Ishikawa (cell line): ENCODE measurements at regions not wholly inside any gene's neighbourhood (a gene's known extent, or its start where the extent isn't known, plus 50 kb on each side); places are given as distances from the start of the nearest gene placed in this dataset.

ENCODE experiments used
- CEBPB ChIP-seq: IDR thresholded peaks from 2 replicates; pipeline ENCODE4 v1.6.1; 2012
- CREB1 ChIP-seq: IDR thresholded peaks from 2 replicates; pipeline ENCODE4 v1.6.1; 2012; ENCODE audit warnings: low read depth
- EGR1 ChIP-seq: IDR thresholded peaks from 2 replicates; pipeline ENCODE4 v1.6.1; 2012
- EP300 ChIP-seq: IDR thresholded peaks from 2 replicates; pipeline ENCODE4 v1.6.1; 2012; ENCODE audit warnings: borderline replicate concordance
- FOXM1 ChIP-seq: IDR thresholded peaks from 2 replicates; pipeline ENCODE4 v1.6.1; 2012; ENCODE audit warnings: low read depth, borderline replicate concordance
- NFIC ChIP-seq: IDR thresholded peaks from 2 replicates; pipeline ENCODE4 v1.6.1; 2012
- RAD21 ChIP-seq: IDR thresholded peaks from 2 replicates; pipeline ENCODE4 v1.6.1; 2012; ENCODE audit warnings: low read depth
- TAF1 ChIP-seq: IDR thresholded peaks from 2 replicates; pipeline ENCODE4 v1.6.1; 2012; ENCODE audit warnings: low read depth, mild to moderate bottlenecking
- TCF12 ChIP-seq: IDR thresholded peaks from 2 replicates; pipeline ENCODE4 v1.6.1; 2012; ENCODE audit warnings: low read depth
- TEAD4 ChIP-seq: IDR thresholded peaks from 2 replicates; pipeline ENCODE4 v1.6.1; 2012
- USF1 ChIP-seq: IDR thresholded peaks from 2 replicates; pipeline ENCODE4 v1.6.1; 2012
- YY1 ChIP-seq: IDR thresholded peaks from 2 replicates; pipeline ENCODE4 v1.6.1; 2012; ENCODE audit warnings: low read depth
- ZBTB7A ChIP-seq: IDR thresholded peaks from 2 replicates; pipeline ENCODE4 v1.6.1; 2012; ENCODE audit warnings: low read depth
- TF ChIP-seq, protein P1 (sequence below): IDR thresholded peaks from 2 replicates; pipeline ENCODE4 v1.6.1; 2012
- TF ChIP-seq, protein P2 (sequence below): IDR thresholded peaks from 2 replicates; pipeline ENCODE4 v1.6.1; 2012; ENCODE audit warnings: low read depth, mild to moderate bottlenecking

DNA sequence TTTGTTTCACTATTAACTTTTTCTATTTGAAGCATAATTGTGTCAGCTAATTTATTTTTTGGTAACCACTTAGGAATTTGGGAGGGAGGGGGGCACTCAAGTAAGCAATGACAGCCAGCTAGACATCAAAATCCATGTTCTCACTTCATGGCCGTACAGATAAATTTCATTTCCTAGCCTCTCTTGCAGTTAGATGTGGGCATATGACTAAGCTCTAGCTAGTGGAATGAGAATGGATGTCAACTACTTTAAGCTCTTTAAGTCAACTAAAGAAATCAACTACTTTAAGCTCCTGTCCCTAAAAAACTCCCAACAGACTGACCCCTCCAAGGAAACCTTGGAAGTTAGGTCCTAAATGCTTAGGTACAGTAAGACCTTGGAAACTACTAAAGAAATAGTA lies 92.0 kb downstream of the KCNRG start:
- TF ChIP-seq CREB1 (no peak), EP300 (no peak), TAF1 (no peak), TEAD4 (no peak), ZBTB7A (no peak), USF1 (no peak), CEBPB (no peak), TCF12 (no peak), FOXM1 (no peak), EGR1 (no peak), RAD21 (no peak)
- TF ChIP-seq, protein P1, sequence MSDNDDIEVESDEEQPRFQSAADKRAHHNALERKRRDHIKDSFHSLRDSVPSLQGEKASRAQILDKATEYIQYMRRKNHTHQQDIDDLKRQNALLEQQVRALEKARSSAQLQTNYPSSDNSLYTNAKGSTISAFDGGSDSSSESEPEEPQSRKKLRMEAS = no peak
- TF ChIP-seq, protein P2, sequence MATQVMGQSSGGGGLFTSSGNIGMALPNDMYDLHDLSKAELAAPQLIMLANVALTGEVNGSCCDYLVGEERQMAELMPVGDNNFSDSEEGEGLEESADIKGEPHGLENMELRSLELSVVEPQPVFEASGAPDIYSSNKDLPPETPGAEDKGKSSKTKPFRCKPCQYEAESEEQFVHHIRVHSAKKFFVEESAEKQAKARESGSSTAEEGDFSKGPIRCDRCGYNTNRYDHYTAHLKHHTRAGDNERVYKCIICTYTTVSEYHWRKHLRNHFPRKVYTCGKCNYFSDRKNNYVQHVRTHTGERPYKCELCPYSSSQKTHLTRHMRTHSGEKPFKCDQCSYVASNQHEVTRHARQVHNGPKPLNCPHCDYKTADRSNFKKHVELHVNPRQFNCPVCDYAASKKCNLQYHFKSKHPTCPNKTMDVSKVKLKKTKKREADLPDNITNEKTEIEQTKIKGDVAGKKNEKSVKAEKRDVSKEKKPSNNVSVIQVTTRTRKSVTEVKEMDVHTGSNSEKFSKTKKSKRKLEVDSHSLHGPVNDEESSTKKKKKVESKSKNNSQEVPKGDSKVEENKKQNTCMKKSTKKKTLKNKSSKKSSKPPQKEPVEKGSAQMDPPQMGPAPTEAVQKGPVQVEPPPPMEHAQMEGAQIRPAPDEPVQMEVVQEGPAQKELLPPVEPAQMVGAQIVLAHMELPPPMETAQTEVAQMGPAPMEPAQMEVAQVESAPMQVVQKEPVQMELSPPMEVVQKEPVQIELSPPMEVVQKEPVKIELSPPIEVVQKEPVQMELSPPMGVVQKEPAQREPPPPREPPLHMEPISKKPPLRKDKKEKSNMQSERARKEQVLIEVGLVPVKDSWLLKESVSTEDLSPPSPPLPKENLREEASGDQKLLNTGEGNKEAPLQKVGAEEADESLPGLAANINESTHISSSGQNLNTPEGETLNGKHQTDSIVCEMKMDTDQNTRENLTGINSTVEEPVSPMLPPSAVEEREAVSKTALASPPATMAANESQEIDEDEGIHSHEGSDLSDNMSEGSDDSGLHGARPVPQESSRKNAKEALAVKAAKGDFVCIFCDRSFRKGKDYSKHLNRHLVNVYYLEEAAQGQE = no peak

DNA sequence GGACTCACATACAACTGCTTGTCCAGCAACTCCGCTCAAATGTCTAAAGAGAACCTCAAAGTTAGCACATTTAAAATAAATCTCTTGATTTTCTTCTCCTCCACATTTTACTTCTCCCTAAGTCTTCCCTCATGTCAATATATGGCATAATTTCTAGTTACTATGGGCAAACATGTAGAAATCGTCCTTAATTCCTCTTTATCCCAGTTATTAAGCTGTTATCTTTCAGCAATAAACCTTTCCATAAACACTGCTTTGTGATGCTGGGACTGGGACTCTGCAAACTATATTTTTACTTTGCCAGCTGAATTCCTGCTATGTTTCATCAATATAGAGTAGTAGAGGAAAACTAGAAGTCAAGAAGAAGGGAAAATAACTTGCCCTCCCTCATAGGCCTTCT lies 99.7 kb downstream of the KCNRG start:
- TF ChIP-seq CREB1 (no peak), CEBPB (no peak), EP300 (no peak), ZBTB7A (no peak), EGR1 (no peak), USF1 (no peak), FOXM1 (no peak), TAF1 (no peak), NFIC (no peak), TEAD4 (no peak)
- TF ChIP-seq, protein P2 = no peak
- TF ChIP-seq, protein P1 = no peak

DNA sequence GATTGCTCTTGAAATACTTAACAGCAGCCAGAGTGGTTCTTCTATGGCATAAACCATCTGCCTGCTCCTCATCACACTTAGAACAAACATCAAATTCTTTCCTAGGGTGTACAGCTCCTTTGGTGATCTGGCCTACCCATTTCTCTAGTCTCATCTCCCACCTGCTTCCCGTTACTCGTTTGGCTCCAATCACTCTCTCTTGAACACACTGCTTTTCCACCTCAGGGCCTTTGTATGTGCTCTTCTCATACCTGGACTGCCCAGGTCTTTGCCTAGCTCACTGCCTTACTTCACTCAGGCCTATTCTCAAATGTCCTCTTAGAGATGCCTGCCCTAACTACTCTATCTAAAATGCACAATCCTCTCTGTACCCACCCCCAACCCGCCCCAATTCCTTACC lies 100.5 kb downstream of the KCNRG start:
- TF ChIP-seq, protein P1 = no peak
- no peak for TF ChIP-seq TEAD4
- no peak for TF ChIP-seq FOXM1
- no peak for TF ChIP-seq CEBPB

GRCh38 chr13:50116430-50116973 lies 101.3 kb downstream of the KCNRG start:
- TF ChIP-seq FOXM1 = no peak
- no peak for TF ChIP-seq TCF12
- TF ChIP-seq EGR1 = no peak
- TF ChIP-seq USF1 = no peak
- TF ChIP-seq TEAD4 = no peak
- no peak for TF ChIP-seq CREB1
- TF ChIP-seq, protein P1 = no peak
- no peak for TF ChIP-seq YY1
- TF ChIP-seq EP300 = no peak
- TF ChIP-seq, protein P2 = no peak
- TF ChIP-seq ZBTB7A = no peak
- no peak for TF ChIP-seq NFIC
- no peak for TF ChIP-seq RAD21
- TF ChIP-seq CEBPB = no peak
- no peak for TF ChIP-seq TAF1
